GM12878 (cell line): ENCODE measurements at regions not wholly inside any gene's neighbourhood (a gene's known extent, or its start where the extent isn't known, plus 50 kb on each side); places are given as distances from the start of the nearest gene placed in this dataset.

Experiments used
- ATAC-seq: fragments of 200-7000 bp; cut with Tn5 transposase; 3 replicates; pipeline ENCODE4 v1.9.1; 2020; ENCODE audit warnings: mild to moderate bottlenecking, moderate library complexity
- BruUV-seq: library from RNA; stranded (reverse); fragments of 400-500 nt; replicated peaks from 2 replicates; lab custom pipeline; 2021; lab: Mats Ljungman, UMichigan
- CTCF ChIA-PET: fragments of 300-600 bp; sonication (Branson Sonifier 250); formaldehyde crosslinking; extraction: SDS; loops from one replicate; lab custom pipeline; 2021; ENCODE audit warnings: inconsistent platforms; lab: Yijun Ruan, JAX
- POLR2A ChIA-PET: fragments of 350-600 bp; formaldehyde crosslinking; extraction: SDS; loops from one replicate; lab custom pipeline; 2021; ENCODE audit warnings: inconsistent platforms; lab: Charles Lee
- RAD21 ChIA-PET: fragments of 300-600 bp; sonication (Branson Sonifier 250); formaldehyde crosslinking; loops from one replicate; lab custom pipeline; 2023; ENCODE audit warnings: antibody characterized with exemption; ENCODE audit not compliant: unreplicated experiment; lab: Charles Lee
- SMC1A ChIA-PET: fragments of 300-600 bp; sonication (Branson Sonifier 250); formaldehyde crosslinking; loops from one replicate; lab custom pipeline; 2023; ENCODE audit not compliant: unreplicated experiment, uncharacterized antibody; lab: Charles Lee
- DNase-seq: peaks from one replicate; pipeline ENCODE4 v3.0.0-alpha.2; 2011; ENCODE audit warnings: low read depth, low spot score
- FAIRE-seq: peaks from 3 replicates; lab custom pipeline; 2011; peaks lifted over from hg19 to GRCh38; lab: Jason Lieb, UNC
- H2AFZ ChIP-seq: 2 replicates; pipeline ENCODE4 v1.6.0; 2011; ENCODE audit warnings: low read depth, low read length, control low read depth; ENCODE audit not compliant: control insufficient read depth
- H3K27ac ChIP-seq: 2 replicates; pipeline ENCODE4 v1.5.1; 2011; ENCODE audit warnings: control low read depth; ENCODE audit not compliant: control insufficient read depth, insufficient read depth
- H3K27me3 ChIP-seq, 2 experiments: replicated peaks in 1 of 2; 2 replicates each; pipeline versions ENCODE4 v1.6.0 to v1.6.1; 2011; ENCODE audit warnings: low read length in 1 of 2; ENCODE audit not compliant: control insufficient read depth in 2 of 2, insufficient read depth in 2 of 2
- H3K36me3 ChIP-seq, 2 experiments: 2 replicates each; pipeline ENCODE4 v1.5.1; 2011; ENCODE audit warnings: low read length in 1 of 2; ENCODE audit not compliant: control insufficient read depth in 2 of 2, insufficient read depth in 2 of 2
- H3K4me1 ChIP-seq: 2 replicates; pipeline ENCODE4 v1.6.1; 2011; ENCODE audit warnings: mild to moderate bottlenecking, low read length, moderate library complexity, mixed read lengths; ENCODE audit not compliant: control insufficient read depth, insufficient read depth
- H3K4me2 ChIP-seq: 2 replicates; pipeline ENCODE4 v1.6.0; 2011; ENCODE audit warnings: control low read depth; ENCODE audit not compliant: control insufficient read depth, insufficient read depth
- H3K4me3 ChIP-seq: fragments of 200-600 bp; sonication (generic); 2 replicates; pipeline ENCODE4 v1.5.1; 2016
- H3K79me2 ChIP-seq: 2 replicates; pipeline ENCODE4 v1.6.0; 2011; ENCODE audit warnings: low read length; ENCODE audit not compliant: control insufficient read depth, insufficient read depth
- H3K9ac ChIP-seq: 2 replicates; pipeline ENCODE4 v1.8.0; 2011; ENCODE audit warnings: low read length, control low read depth, mixed read lengths; ENCODE audit not compliant: control insufficient read depth, insufficient read depth
- H3K9me3 ChIP-seq: replicated peaks from 3 replicates; pipeline ENCODE4 v1.5.1; 2011; ENCODE audit warnings: mild to moderate bottlenecking, low read length; ENCODE audit not compliant: control insufficient read depth, insufficient read depth
- H4K20me1 ChIP-seq: 2 replicates; pipeline ENCODE4 v1.6.0; 2011; ENCODE audit not compliant: control insufficient read depth, insufficient read depth
- CBFB ChIP-seq: IDR thresholded peaks from 2 replicates; pipeline ENCODE4 v1.6.1; 2016; ENCODE audit warnings: antibody characterized with exemption, low read depth
- CREB1 ChIP-seq: IDR thresholded peaks from 2 replicates; pipeline ENCODE4 v1.6.1; 2012; ENCODE audit warnings: low read depth, mild to moderate bottlenecking, inconsistent platforms
- EZH2 ChIP-seq: IDR thresholded peaks from 2 replicates; pipeline ENCODE4 v1.6.1; 2012; ENCODE audit warnings: low read depth, mild to moderate bottlenecking, control low read depth, inconsistent platforms, low read length, borderline replicate concordance; ENCODE audit not compliant: control insufficient read depth
- KDM1A ChIP-seq: fragments of 200-600 bp; sonication (generic); IDR thresholded peaks from 2 replicates; pipeline ENCODE4 v1.6.1; 2016; ENCODE audit warnings: borderline replicate concordance
- LARP7 ChIP-seq: fragments of 450-650 bp; IDR thresholded peaks from 2 replicates; pipeline ENCODE4 v1.6.1; 2017; ENCODE audit warnings: mild to moderate bottlenecking
- MAX ChIP-seq: IDR thresholded peaks from 2 replicates; pipeline ENCODE4 v1.6.1; 2012; ENCODE audit warnings: low read depth, low read length, improper control_type of control experiment
- MEF2B ChIP-seq: fragments of 450-650 bp; IDR thresholded peaks from 2 replicates; pipeline ENCODE4 v1.6.1; 2018; ENCODE audit warnings: mild to moderate bottlenecking, moderate library complexity; ENCODE audit not compliant: partially characterized antibody, poor library complexity, severe bottlenecking
- NBN ChIP-seq: fragments of 450-650 bp; IDR thresholded peaks from 2 replicates; pipeline ENCODE4 v1.6.1; 2016
- RAD51 ChIP-seq: fragments of 450-650 bp; IDR thresholded peaks from 2 replicates; pipeline ENCODE4 v1.6.1; 2016; ENCODE audit warnings: moderate library complexity, mild to moderate bottlenecking, inconsistent platforms
- RELB ChIP-seq: fragments of 450-650 bp; IDR thresholded peaks from 2 replicates; pipeline ENCODE4 v1.6.1; 2017; ENCODE audit warnings: low read depth, mild to moderate bottlenecking, moderate library complexity
- RFX5 ChIP-seq: IDR thresholded peaks from 2 replicates; pipeline ENCODE4 v1.6.1; 2011; ENCODE audit warnings: low read depth, low read length, improper control_type of control experiment
- STAT1 ChIP-seq: fragments of 450-650 bp; conservative IDR thresholded peaks from 2 replicates; pipeline ENCODE4 v1.6.1; 2014; ENCODE audit warnings: antibody characterized with exemption, mild to moderate bottlenecking
- TCF7 ChIP-seq: IDR thresholded peaks from 2 replicates; pipeline ENCODE4 v1.6.1; 2014; ENCODE audit warnings: antibody characterized with exemption, borderline replicate concordance
- YBX1 ChIP-seq: fragments of 450-650 bp; IDR thresholded peaks from 2 replicates; pipeline ENCODE4 v1.6.1; 2016; ENCODE audit warnings: antibody characterized with exemption
- ZBTB40 ChIP-seq: fragments of 450-650 bp; IDR thresholded peaks from 2 replicates; pipeline ENCODE4 v1.6.1; 2016; ENCODE audit warnings: mild to moderate bottlenecking, moderate library complexity, borderline replicate concordance
- ZNF622 ChIP-seq: fragments of 450-650 bp; IDR thresholded peaks from 2 replicates; pipeline ENCODE4 v1.6.1; 2017; ENCODE audit warnings: mild to moderate bottlenecking, inconsistent platforms
- WGBS: methylation state at CpG from one replicate; pipeline ENCODE4 v1.1.6; 2016; ENCODE audit warnings: low lambda C conversion rate; ENCODE audit not compliant: insufficient replicate concordance, insufficient coverage; ENCODE audit errors: missing lambda C conversion rate; 5-methylcytosine and 5-hydroxymethylcytosine counted together
- in situ Hi-C: fragments of 300-500 bp; cut with MboI; formaldehyde crosslinking; loops from 9 replicates; pipeline ENCODE4 v1.14.3; 2018; ENCODE audit warnings: mixed read lengths
- intact Hi-C: fragments of 100-400 bp; cut with micrococcal nuclease; formaldehyde crosslinking; loops from one replicate; pipeline ENCODE4 v1.14.2; 2022; ENCODE audit not compliant: unreplicated experiment

GRCh38 chr4:128551280-128551679 is 258.2 kb upstream of the JADE1 start:
- no peak for FAIRE-seq
- POLR2A ChIA-PET = no interaction called here

More at GRCh38 chr4:128551280-128551679, 258.2 kb upstream of the JADE1 start:
- ChIA-PET SMC1A (interaction anchor here (3.1 kb wide), 1 partner anchor 33 kb away, joined by 25 read pairs; no protein-coding TSS in a partner anchor), CTCF (interaction anchor here (1.1 to 4.7 kb wide), 3 partner anchors 23 to 97 kb away, joined by 3 to 43 read pairs (median 4); no protein-coding TSS in a partner anchor), RAD21 (no interaction called here)
- Histone ChIP-seq H3K4me3 (no peak overlapping the region), H3K9me3 (no peaks in the 10 kb centered on the region; the same call in 2 of the 3 replicates), H3K36me3 (no peaks in the 10 kb centered on the region), H2AFZ (no peak overlapping the region), H3K79me2 (no peaks in the 10 kb centered on the region), H3K4me1 (peaks cover 9% of the 10 kb centered on the region; the same call in 1 of the 2 replicates), H3K4me2 (no peak overlapping the region), H3K27me3 (no peaks in the 10 kb centered on the region), H3K9ac (no peak overlapping the region), H3K27ac (no peak overlapping the region), H4K20me1 (no peaks in the 10 kb centered on the region)
- TF ChIP-seq KDM1A (no peak), CBFB (no peak), NBN (no peak), RAD51 (no peak), LARP7 (no peak), EZH2 (no peak), MAX (no peak), RELB (no peak), RFX5 (no peak), ZBTB40 (no peak), YBX1 (no peak), ZNF622 (no peak), MEF2B (no peak), TCF7 (no peak), STAT1 (no peak), CREB1 (no peak)
- no peak for ATAC-seq
- DNase-seq = no peak
- BruUV-seq = no TSS peak
- in situ Hi-C loops = no loop called here
- intact Hi-C loops = no loop called here
- WGBS = 94% methylated on average over 4 of the region's 4 CpGs
